HG03432 (cell line): ENCODE measurements at regions not wholly inside any gene's neighbourhood (a gene's known extent, or its start where the extent isn't known, plus 50 kb on each side); places are given as distances from the start of the nearest gene placed in this dataset.

Experiments
- ATAC-seq: cut with Tn5 transposase; IDR thresholded peaks from one replicate; pipeline ENCODE4 v1.9.1; 2021; ENCODE audit warnings: mild to moderate bottlenecking, moderate library complexity; ENCODE audit not compliant: unreplicated experiment

DNA sequence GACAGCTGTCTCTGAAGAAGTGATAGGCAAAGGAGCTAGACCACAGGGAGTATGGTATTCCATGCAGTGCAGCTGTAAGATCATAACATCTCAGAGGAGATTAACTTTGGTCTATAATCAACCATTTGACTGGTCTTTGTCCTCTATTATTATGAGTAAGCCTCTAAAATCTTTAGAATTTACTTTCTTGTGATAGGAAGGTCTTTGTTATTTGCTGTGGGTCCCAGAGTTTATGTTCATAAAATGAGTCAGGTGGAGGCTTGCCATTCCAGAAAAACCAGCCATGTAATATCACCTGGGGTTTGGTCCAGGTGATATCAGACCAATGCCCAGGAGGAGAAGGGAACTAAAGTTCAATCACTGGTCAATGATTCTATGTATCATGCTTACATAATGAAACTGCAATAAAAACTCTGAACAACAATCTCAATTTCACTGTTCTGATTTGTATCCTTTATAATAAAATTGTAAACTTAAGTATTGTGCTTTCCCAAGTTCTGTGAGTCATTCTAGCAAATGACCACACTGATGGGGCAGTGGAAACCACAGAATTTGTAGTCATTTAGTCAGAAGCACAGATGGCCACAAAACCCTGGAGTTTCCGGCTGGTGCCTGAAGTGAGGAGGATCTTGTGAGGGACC lies 239.6 kb upstream of the TRAM1L1 start:
- ATAC-seq, result no peak

GRCh38 chr4:117326091-117326490 lies 240.7 kb upstream of the TRAM1L1 start:
- no peak for ATAC-seq

DNA sequence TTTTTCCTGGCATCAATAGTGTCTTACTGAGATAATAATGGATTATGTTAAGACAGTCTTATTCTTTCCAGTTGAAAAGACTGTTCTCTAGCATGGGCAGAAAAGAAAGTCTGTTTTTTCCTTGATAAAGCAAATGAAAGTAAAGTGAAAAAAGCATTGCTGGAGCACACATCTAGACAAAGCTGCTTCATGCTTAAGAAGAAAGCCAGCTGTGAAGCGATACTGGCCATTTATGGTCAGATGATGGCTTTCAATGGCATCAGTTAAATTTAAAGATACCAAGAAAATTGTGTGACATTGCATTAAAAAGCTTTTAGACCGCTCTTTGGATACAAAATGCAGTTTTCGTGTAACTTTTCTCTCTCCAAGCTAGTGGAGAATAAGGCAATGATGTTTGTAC lies 242.1 kb upstream of the TRAM1L1 start:
- ATAC-seq, result no peak

DNA sequence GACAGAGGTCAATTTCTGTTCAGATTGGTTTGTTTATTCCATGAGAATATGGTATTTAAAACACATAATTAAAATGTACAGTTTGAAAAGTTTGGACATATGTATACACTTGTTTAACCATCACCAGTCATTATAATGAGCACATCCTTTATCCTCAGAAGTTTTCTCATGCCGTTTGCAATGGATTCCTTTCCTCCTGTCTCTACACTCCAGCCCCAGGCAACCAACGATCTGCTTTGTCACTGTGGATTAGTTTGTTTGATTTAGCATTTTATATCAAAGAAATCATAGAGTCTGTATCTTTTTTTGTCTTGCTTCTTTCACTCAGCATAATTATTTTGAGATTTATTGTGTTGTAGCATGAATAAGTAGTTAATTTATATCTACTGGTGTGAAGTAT lies 243.0 kb upstream of the TRAM1L1 start:
- ATAC-seq, result no peak

DNA sequence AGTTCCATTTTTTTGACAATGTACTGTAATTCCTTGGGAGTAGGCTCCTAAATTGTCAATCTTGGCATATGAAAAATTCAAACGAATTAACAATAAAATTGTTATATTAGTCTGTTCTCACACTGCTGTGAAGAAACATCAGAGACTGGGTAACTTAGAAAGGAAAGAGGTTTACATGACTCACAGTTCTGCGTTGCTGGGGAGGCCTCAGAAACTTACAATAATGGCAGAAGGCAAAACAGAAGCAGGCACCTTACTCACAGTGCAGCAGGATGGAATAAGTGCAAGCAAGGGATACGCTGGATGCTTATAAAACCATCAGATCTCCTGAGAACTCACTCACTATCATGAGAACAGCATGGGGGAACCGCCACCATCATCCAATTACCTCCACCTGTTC lies 246.4 kb upstream of the TRAM1L1 start:
- ATAC-seq, result no peak

DNA sequence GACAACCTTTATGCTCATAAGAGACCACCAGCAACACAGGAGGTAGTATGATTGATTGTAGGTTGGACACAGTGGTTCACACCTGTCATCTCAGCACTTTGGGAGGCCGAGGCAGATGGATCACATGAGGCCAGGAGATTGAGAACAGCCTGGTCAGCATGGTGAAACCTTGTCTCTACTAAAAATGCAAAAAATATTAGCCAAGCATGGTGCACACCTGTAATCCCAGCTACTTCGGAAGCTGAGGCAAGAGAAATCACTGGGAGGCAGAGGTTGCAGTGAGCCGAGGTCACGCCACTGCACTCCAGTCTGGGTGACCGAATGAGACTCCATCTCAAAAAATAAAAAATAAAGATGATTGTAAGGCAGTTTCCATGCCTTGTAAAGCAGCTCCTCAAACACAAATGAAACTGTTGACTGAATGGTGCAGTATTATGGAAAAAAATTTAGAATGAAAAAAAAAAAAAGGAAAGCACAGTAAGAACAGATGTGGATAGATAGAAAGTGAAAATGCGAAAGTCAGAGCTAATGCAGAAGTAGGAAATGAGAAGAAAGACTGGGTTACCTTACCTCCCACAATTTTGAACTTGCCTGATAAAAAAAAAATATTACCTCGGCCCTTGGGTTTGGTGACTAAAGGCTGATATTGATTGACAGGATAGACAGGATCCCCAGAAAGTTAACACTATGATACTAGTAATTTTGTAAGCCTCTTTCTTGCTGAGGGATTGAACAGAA lies 249.2 kb upstream of the TRAM1L1 start:
- peak; percentile 62 for ATAC-seq

- ATAC-seq, result no peak
Observed at GRCh38 chr4:117357437-117357836, 272.1 kb upstream of the TRAM1L1 start.

- no peak for ATAC-seq
Observed at GRCh38 chr4:117357866-117358265, 272.5 kb upstream of the TRAM1L1 start.

- ATAC-seq, result no peak
Observed at GRCh38 chr4:117370944-117371668, 285.7 kb upstream of the TRAM1L1 start.

GRCh38 chr4:117375101-117375500 lies 289.7 kb upstream of the TRAM1L1 start:
- no peak for ATAC-seq

GRCh38 chr4:117376692-117377091 lies 291.3 kb upstream of the TRAM1L1 start:
- no peak for ATAC-seq

GRCh38 chr4:117378942-117379341 lies 293.6 kb upstream of the TRAM1L1 start:
- no peak for ATAC-seq

DNA sequence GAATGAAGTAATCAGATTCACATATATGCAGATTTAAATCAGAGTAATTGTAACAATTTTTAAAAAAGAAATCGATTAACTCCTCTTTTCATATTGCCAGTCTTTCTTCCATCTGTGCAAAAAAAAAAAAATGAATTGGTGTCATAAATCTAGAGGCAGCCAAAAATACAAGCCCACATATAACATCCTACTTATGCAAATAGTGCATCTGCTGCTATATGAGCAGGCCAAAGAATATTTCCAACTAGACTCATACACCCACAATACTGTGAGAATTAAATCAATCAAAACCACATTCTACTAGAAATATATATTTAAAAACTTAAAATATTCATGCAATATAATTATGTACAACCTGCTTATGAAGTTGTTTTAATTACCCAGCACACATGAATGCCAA lies 298.1 kb upstream of the TRAM1L1 start:
- ATAC-seq, result no peak

DNA sequence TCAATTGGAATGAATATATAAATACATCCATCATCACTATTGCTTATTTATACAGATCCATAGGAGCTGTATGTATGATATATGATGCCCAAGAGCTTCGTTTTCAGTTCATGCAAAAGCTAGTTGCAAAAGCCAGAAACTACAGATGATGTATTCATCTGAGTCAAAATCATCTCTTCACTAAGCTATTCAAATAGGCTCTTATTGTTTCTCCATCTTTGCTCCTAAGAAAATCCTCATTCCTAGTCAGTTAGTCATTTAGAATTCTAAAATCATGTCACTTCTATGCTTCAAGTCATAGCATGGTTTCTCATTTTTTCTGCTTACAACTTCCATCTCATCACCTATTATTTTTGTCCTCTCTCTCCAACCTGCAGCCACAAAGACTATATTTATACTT lies 300.1 kb upstream of the TRAM1L1 start:
- ATAC-seq, result no peak

- ATAC-seq, result no peak
Observed at GRCh38 chr4:117387072-117387471, 301.7 kb upstream of the TRAM1L1 start.

- ATAC-seq, result no peak
Observed at GRCh38 chr4:117400039-117400835, 314.9 kb upstream of the TRAM1L1 start.

DNA sequence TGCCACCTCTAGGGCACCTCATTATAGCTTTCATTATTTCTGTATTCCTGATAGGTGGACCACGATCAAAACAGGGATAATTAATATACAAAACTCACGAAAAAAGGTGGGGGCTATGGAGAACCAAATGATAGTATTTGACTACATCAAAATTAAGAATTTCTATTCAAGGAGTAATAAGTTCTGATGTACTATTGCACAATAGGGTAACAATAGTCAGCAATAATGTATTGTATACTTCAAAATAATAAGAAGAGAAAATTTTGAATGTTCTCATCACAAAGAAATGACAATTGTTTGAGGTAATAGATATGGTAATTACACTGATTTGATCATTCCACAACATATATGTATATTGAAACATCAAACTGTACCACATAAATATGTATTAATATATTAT lies 327.3 kb upstream of the TRAM1L1 start:
- ATAC-seq, result no peak

GRCh38 chr4:117417856-117418255 lies 332.5 kb upstream of the TRAM1L1 start:
- ATAC-seq, result no peak

DNA sequence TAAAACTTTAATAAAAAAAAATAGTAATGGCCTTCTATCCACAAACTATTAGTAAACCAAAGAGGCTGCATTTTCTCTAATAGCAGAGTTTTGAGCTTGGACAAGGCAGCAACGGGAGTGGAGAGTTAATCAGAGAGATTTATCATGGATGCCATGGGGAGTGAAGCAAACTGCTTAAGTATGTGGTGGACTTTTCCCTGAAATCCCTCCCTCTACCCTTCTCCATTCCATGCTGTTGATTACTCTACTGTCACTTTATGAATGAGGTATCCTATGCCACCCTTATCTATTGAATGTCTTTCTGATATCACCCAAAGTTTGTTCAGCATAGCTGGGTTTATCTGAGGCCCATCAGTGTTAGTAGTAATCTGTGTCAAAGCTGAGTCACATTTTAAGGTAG lies 335.6 kb upstream of the TRAM1L1 start:
- no peak for ATAC-seq

DNA sequence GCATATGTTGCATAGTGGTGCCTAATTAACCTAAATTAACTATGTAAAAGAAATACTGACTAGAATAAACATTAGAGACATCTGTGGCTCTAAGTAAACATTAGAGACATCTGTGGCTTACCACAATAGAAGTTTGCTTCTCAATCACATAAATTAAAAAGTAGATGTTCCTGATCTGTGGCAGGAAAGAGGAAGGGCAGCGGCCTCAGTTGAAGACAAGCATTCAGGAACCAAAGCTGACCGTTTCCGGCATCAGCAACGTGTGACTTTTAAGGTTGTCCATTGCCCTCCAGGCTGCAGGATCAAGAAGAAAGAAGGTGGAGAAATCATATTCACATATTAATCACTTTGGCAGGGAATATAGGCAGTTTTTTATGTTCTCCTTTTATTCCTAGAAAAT lies 336.3 kb upstream of the TRAM1L1 start:
- no peak for ATAC-seq

- ATAC-seq, result no peak
Observed at GRCh38 chr4:117422297-117422696, 336.9 kb upstream of the TRAM1L1 start.
